ENCODE measurements at regions not wholly inside any gene's neighbourhood (a gene's known extent, or its start where the extent isn't known, plus 50 kb on each side); places are given as distances from the start of the nearest gene placed in this dataset.

DNA sequence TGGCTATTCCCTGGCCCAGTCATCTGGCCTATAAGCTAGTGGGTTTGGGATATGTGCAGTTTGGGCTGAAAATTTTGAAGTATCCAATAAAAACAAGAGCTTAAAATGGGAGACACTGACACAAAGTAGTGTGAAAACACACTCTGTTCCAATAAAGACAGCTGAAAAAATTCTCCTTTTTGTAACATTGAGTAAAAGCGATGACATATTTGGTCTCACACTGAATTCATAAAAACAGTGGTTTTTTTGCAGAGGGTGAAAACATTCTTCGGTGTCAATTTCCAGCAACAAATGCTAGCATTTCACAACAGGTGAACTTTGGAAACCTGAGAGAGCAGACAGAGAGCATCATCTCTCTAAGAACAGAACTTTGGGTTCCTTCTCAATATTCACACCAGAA lies 142.2 kb downstream of the OSR1 start:
- CTCF ChIA-PET, result interaction anchor here (0.6 kb wide), 2 partner anchors 228 to 838 kb away, joined by 4 read pairs; no protein-coding TSS in a partner anchor

DNA sequence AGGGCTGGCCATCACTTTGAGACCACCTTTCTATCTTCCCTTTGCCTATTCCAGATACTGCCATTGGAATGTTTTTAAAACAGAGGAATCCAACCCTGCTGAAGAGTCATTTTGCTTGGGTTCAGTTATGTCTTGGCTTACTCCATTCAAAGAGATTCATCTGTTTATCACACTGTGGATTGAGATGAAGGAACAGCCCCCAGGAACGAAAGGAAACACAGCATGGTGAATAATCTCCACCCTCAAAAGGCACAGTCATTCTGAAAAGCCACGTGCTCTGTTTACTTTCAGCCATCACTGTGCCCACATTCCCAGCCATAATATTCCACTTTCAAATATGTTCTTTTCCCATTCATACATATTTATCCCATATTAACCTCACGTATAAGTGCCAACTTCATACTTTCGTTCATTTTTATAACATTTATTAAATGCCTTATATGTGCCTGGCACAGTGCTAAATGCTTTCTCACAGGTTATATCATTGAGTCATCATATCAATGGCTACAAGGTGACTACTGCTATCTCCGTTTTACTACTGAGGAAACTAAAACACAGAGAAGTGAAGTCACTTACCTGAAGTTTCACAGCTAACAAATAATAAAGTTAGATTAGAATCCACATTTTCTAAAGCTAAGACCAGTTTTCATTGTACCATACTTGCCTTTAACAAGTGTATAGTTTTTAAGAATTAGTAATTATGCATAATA lies 143.6 kb downstream of the OSR1 start:
- POLR2A ChIA-PET, result no interaction called here
- H3K27ac ChIP-seq (ENCODE audit: extremely low read depth, low read depth, low read length), result no peak overlapping the region
- H3K4me1 ChIP-seq (ENCODE audit: control insufficient read depth, insufficient read depth, low read length), result peaks cover 5% of the 10 kb centered on the region
- no peak overlapping the region for H3K4me3 ChIP-seq (ENCODE audit: low read depth, low read length)
- H3K36me3 ChIP-seq (ENCODE audit: control insufficient read depth in 2 of 2, insufficient read depth in 1 of 2, low read length in 2 of 2), result no peaks in the 10 kb centered on the region
- CTCF ChIA-PET, result no interaction called here
- H3K9me3 ChIP-seq (ENCODE audit: control insufficient read depth, insufficient read depth, low read depth, low read length), result no peaks in the 10 kb centered on the region
- no peak for TF ChIP-seq ZNF664 (tag by site-specific recombination; IDR thresholded peaks at IDR 0.05)
- TF ChIP-seq, protein P1, sequence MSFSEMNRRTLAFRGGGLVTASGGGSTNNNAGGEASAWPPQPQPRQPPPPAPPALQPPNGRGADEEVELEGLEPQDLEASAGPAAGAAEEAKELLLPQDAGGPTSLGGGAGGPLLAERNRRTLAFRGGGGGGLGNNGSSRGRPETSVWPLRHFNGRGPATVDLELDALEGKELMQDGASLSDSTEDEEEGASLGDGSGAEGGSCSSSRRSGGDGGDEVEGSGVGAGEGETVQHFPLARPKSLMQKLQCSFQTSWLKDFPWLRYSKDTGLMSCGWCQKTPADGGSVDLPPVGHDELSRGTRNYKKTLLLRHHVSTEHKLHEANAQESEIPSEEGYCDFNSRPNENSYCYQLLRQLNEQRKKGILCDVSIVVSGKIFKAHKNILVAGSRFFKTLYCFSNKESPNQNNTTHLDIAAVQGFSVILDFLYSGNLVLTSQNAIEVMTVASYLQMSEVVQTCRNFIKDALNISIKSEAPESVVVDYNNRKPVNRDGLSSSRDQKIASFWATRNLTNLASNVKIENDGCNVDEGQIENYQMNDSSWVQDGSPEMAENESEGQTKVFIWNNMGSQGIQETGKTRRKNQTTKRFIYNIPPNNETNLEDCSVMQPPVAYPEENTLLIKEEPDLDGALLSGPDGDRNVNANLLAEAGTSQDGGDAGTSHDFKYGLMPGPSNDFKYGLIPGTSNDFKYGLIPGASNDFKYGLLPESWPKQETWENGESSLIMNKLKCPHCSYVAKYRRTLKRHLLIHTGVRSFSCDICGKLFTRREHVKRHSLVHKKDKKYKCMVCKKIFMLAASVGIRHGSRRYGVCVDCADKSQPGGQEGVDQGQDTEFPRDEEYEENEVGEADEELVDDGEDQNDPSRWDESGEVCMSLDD (tag by site-specific recombination; IDR thresholded peaks at IDR 0.05), result no peak
- TF ChIP-seq, protein P2, sequence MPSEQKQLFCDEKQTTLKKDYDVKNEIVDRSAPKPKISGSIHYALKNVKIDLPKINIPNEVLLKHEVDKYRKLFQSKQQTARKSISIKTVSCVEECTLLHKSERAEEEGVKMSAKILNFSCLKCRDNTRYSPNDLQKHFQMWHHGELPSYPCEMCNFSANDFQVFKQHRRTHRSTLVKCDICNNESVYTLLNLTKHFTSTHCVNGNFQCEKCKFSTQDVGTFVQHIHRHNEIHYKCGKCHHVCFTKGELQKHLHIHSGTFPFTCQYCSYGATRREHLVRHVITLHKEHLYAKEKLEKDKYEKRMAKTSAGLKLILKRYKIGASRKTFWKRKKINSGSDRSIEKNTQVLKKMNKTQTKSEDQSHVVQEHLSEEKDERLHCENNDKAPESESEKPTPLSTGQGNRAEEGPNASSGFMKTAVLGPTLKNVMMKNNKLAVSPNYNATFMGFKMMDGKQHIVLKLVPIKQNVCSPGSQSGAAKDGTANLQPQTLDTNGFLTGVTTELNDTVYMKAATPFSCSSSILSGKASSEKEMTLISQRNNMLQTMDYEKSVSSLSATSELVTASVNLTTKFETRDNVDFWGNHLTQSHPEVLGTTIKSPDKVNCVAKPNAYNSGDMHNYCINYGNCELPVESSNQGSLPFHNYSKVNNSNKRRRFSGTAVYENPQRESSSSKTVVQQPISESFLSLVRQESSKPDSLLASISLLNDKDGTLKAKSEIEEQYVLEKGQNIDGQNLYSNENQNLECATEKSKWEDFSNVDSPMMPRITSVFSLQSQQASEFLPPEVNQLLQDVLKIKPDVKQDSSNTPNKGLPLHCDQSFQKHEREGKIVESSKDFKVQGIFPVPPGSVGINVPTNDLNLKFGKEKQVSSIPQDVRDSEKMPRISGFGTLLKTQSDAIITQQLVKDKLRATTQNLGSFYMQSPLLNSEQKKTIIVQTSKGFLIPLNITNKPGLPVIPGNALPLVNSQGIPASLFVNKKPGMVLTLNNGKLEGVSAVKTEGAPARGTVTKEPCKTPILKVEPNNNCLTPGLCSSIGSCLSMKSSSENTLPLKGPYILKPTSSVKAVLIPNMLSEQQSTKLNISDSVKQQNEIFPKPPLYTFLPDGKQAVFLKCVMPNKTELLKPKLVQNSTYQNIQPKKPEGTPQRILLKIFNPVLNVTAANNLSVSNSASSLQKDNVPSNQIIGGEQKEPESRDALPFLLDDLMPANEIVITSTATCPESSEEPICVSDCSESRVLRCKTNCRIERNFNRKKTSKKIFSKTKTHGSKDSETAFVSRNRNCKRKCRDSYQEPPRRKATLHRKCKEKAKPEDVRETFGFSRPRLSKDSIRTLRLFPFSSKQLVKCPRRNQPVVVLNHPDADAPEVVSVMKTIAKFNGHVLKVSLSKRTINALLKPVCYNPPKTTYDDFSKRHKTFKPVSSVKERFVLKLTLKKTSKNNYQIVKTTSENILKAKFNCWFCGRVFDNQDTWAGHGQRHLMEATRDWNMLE (tag by site-specific recombination; conservative IDR thresholded peaks at IDR 0.05; ENCODE audit: low read depth), result no peak

More for the DNA sequence above, 142.2 kb downstream of the OSR1 start:
- H3K27ac ChIP-seq (ENCODE audit: extremely low read depth, low read depth, low read length), result no peak overlapping the region
- POLR2A ChIA-PET, result no interaction called here
- H3K4me1 ChIP-seq (ENCODE audit: control insufficient read depth, insufficient read depth, low read length), result peaks cover 5% of the 10 kb centered on the region
- no peaks in the 10 kb centered on the region for H3K9me3 ChIP-seq (ENCODE audit: control insufficient read depth, insufficient read depth, low read depth, low read length)
- no peaks in the 10 kb centered on the region for H3K36me3 ChIP-seq (ENCODE audit: control insufficient read depth in 2 of 2, insufficient read depth in 1 of 2, low read length in 2 of 2)
- TF ChIP-seq ZNF837 (tag by site-specific recombination; IDR thresholded peaks at IDR 0.05) (no peak), ZNF146 (tag by site-specific recombination; IDR thresholded peaks at IDR 0.05) (no peak), ZNF600 (tag by site-specific recombination; IDR thresholded peaks at IDR 0.05) (no peak), SP2 (tag by site-specific recombination; IDR thresholded peaks at IDR 0.05) (no peak), EGR2 (tag by site-specific recombination; IDR thresholded peaks at IDR 0.05; ENCODE audit: low read depth) (no peak), ZNF133 (tag by site-specific recombination; IDR thresholded peaks at IDR 0.05) (no peak), MEIS1 (CRISPR knock-in tag; IDR thresholded peaks at IDR 0.05; ENCODE audit: borderline replicate concordance) (no peak), ZNF391 (tag by site-specific recombination; IDR thresholded peaks at IDR 0.05; ENCODE audit: borderline replicate concordance, low read depth) (no peak), SCRT1 (tag by site-specific recombination; IDR thresholded peaks at IDR 0.05; ENCODE audit: borderline replicate concordance) (no peak), HOXD13 (CRISPR knock-in tag; IDR thresholded peaks at IDR 0.05; ENCODE audit: borderline replicate concordance) (no peak)
- TF ChIP-seq, protein P3, sequence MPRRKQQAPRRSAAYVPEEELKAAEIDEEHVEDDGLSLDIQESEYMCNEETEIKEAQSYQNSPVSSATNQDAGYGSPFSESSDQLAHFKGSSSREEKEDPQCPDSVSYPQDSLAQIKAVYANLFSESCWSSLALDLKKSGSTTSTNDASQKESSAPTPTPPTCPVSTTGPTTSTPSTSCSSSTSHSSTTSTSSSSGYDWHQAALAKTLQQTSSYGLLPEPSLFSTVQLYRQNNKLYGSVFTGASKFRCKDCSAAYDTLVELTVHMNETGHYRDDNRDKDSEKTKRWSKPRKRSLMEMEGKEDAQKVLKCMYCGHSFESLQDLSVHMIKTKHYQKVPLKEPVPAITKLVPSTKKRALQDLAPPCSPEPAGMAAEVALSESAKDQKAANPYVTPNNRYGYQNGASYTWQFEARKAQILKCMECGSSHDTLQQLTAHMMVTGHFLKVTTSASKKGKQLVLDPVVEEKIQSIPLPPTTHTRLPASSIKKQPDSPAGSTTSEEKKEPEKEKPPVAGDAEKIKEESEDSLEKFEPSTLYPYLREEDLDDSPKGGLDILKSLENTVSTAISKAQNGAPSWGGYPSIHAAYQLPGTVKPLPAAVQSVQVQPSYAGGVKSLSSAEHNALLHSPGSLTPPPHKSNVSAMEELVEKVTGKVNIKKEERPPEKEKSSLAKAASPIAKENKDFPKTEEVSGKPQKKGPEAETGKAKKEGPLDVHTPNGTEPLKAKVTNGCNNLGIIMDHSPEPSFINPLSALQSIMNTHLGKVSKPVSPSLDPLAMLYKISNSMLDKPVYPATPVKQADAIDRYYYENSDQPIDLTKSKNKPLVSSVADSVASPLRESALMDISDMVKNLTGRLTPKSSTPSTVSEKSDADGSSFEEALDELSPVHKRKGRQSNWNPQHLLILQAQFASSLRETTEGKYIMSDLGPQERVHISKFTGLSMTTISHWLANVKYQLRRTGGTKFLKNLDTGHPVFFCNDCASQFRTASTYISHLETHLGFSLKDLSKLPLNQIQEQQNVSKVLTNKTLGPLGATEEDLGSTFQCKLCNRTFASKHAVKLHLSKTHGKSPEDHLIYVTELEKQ (tag by site-specific recombination; IDR thresholded peaks at IDR 0.05; ENCODE audit: borderline replicate concordance), result no peak
- TF ChIP-seq, protein P4, sequence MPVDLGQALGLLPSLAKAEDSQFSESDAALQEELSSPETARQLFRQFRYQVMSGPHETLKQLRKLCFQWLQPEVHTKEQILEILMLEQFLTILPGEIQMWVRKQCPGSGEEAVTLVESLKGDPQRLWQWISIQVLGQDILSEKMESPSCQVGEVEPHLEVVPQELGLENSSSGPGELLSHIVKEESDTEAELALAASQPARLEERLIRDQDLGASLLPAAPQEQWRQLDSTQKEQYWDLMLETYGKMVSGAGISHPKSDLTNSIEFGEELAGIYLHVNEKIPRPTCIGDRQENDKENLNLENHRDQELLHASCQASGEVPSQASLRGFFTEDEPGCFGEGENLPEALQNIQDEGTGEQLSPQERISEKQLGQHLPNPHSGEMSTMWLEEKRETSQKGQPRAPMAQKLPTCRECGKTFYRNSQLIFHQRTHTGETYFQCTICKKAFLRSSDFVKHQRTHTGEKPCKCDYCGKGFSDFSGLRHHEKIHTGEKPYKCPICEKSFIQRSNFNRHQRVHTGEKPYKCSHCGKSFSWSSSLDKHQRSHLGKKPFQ (tag by site-specific recombination; IDR thresholded peaks at IDR 0.05), result no peak
- TF ChIP-seq, protein P5, sequence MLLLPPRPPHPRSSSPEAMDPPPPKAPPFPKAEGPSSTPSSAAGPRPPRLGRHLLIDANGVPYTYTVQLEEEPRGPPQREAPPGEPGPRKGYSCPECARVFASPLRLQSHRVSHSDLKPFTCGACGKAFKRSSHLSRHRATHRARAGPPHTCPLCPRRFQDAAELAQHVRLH (tag by site-specific recombination; IDR thresholded peaks at IDR 0.05), result no peak
- no peak overlapping the region for H3K4me3 ChIP-seq (ENCODE audit: low read depth, low read length)

Measured in HEK293 (cell line).